ENCODE measurements at regions not wholly inside any gene's neighbourhood (a gene's known extent, or its start where the extent isn't known, plus 50 kb on each side); places are given as distances from the start of the nearest gene placed in this dataset.
"Not testable (repeated sequence)": the region's sequence is repeated elsewhere in the genome, so short reads cannot be mapped to it uniquely, and the experiment has no call there.

- no peak for TF ChIP-seq CTCF (IDR thresholded peaks at IDR 0.05)
- DNase-seq (ENCODE audit: low spot score) (no peak), ATAC-seq (ENCODE audit: low FRiP score) (no peak)
Observed at GRCh38 chr4:126658411-126658810, 974.3 kb upstream of the INTU start.

- no peak for DNase-seq (ENCODE audit: low spot score)
- ATAC-seq (ENCODE audit: low FRiP score) = no peak
- TF ChIP-seq CTCF (IDR thresholded peaks at IDR 0.05) = no peak
Observed at GRCh38 chr4:126661194-126661593, 971.6 kb upstream of the INTU start.

- DNase-seq (ENCODE audit: low spot score) = no peak
- no peak for ATAC-seq (ENCODE audit: low FRiP score)
- TF ChIP-seq CTCF (IDR thresholded peaks at IDR 0.05) = no peak
Observed at GRCh38 chr4:126664839-126665238, 967.9 kb upstream of the INTU start.

GRCh38 chr4:126670038-126670437 is 962.7 kb upstream of the INTU start:
- not testable (repeated sequence) for DNase-seq (ENCODE audit: low spot score); ATAC-seq (ENCODE audit: low FRiP score)

GRCh38 chr4:126678618-126679017 is 954.1 kb upstream of the INTU start:
- no peak for DNase-seq (ENCODE audit: low spot score)
- no peak for ATAC-seq (ENCODE audit: low FRiP score)
- no peak for TF ChIP-seq CTCF (IDR thresholded peaks at IDR 0.05)

GRCh38 chr4:126679303-126679702 is 953.5 kb upstream of the INTU start:
- no peak for TF ChIP-seq CTCF (IDR thresholded peaks at IDR 0.05)
- ATAC-seq (ENCODE audit: low FRiP score) (no peak), DNase-seq (ENCODE audit: low spot score) (no peak)

GRCh38 chr4:126682250-126682649 is 950.5 kb upstream of the INTU start:
- ATAC-seq (ENCODE audit: low FRiP score) (no peak), DNase-seq (ENCODE audit: low spot score) (no peak)
- TF ChIP-seq CTCF (IDR thresholded peaks at IDR 0.05) = no peak

GRCh38 chr4:126686491-126686890 is 946.3 kb upstream of the INTU start:
- DNase-seq (ENCODE audit: low spot score) (no peak), ATAC-seq (ENCODE audit: low FRiP score) (no peak)
- no peak for TF ChIP-seq CTCF (IDR thresholded peaks at IDR 0.05)

Measured in omental fat pad (tissue), 3 donors.